HFFc6 (cell line): ENCODE measurements at regions not wholly inside any gene's neighbourhood (a gene's known extent, or its start where the extent isn't known, plus 50 kb on each side); places are given as distances from the start of the nearest gene placed in this dataset.

Experiments used
- DNase-seq: peaks from one replicate; pipeline ENCODE4 v3.0.0-alpha.2; 2018
- H3K27ac Mint-ChIP-seq: 2 replicates; pipeline ENCODE4 v1.8.0; 2020; ENCODE audit warnings: mild to moderate bottlenecking, mixed read lengths
- H3K27me3 Mint-ChIP-seq: 2 replicates; pipeline ENCODE4 v1.8.0; 2021; ENCODE audit warnings: mild to moderate bottlenecking, moderate library complexity, mixed read lengths; ENCODE audit not compliant: insufficient read depth
- H3K36me3 Mint-ChIP-seq: 2 replicates; pipeline ENCODE4 v1.8.0; 2021; ENCODE audit warnings: low read depth, mixed read lengths
- H3K4me1 Mint-ChIP-seq: 2 replicates; pipeline ENCODE4 v1.8.0; 2020; ENCODE audit warnings: low read depth, mixed read lengths
- H3K4me3 Mint-ChIP-seq: 2 replicates; pipeline ENCODE4 v1.8.0; 2020; ENCODE audit warnings: mild to moderate bottlenecking, moderate library complexity, mixed read lengths
- H3K9me3 Mint-ChIP-seq: 2 replicates; pipeline ENCODE4 v1.8.0; 2020; ENCODE audit warnings: mild to moderate bottlenecking, mixed read lengths
- CTCF ChIP-seq: fragments of 200-600 bp; sonication (generic); IDR thresholded peaks from 2 replicates; pipeline ENCODE4 v1.5.0; 2021; ENCODE audit warnings: antibody characterized with exemption, mild to moderate bottlenecking

- H3K4me3 Mint-ChIP-seq: no peak overlapping the region
- no peak overlapping the region for H3K27ac Mint-ChIP-seq
- H3K36me3 Mint-ChIP-seq: no peaks in the 10 kb centered on the region
- no peak for DNase-seq
- peaks cover 7% of the 10 kb centered on the region; the same call in 1 of the 2 replicates for H3K4me1 Mint-ChIP-seq
- H3K9me3 Mint-ChIP-seq: no peaks in the 10 kb centered on the region
- TF ChIP-seq CTCF: no peak
- no peaks in the 10 kb centered on the region; the same call in 1 of the 2 replicates for H3K27me3 Mint-ChIP-seq
Observed at GRCh38 chr15:45794712-45795439, 160.0 kb downstream of the SQOR start.

GRCh38 chr15:45795440-45796069 lies 160.7 kb downstream of the SQOR start:
- TF ChIP-seq CTCF: peak; percentile 81
- peak; percentile 37 for DNase-seq
- H3K4me1 Mint-ChIP-seq: peaks cover 7% of the 10 kb centered on the region; the same call in 1 of the 2 replicates
- H3K9me3 Mint-ChIP-seq: no peaks in the 10 kb centered on the region
- no peaks in the 10 kb centered on the region; the same call in 1 of the 2 replicates for H3K27me3 Mint-ChIP-seq
- no peak overlapping the region for H3K4me3 Mint-ChIP-seq
- H3K36me3 Mint-ChIP-seq: no peaks in the 10 kb centered on the region
- no peak overlapping the region for H3K27ac Mint-ChIP-seq

- Mint-ChIP-seq H3K4me1 (peaks cover 7% of the 10 kb centered on the region; the same call in 1 of the 2 replicates), H3K27ac (no peak overlapping the region), H3K9me3 (no peaks in the 10 kb centered on the region), H3K4me3 (no peak overlapping the region), H3K27me3 (no peaks in the 10 kb centered on the region; the same call in 1 of the 2 replicates), H3K36me3 (no peaks in the 10 kb centered on the region)
- no peak for TF ChIP-seq CTCF
- no peak for DNase-seq
Observed at GRCh38 chr15:45796433-45796832, 161.6 kb downstream of the SQOR start.

- Mint-ChIP-seq H3K36me3 (no peaks in the 10 kb centered on the region), H3K27me3 (no peaks in the 10 kb centered on the region), H3K4me1 (no peaks in the 10 kb centered on the region), H3K27ac (no peak overlapping the region), H3K9me3 (peaks cover 7% of the 10 kb centered on the region; the same call in 1 of the 2 replicates), H3K4me3 (no peak overlapping the region)
- no peak for DNase-seq
- TF ChIP-seq CTCF: no peak
Observed at GRCh38 chr15:45799508-45799907, 164.7 kb downstream of the SQOR start.

- no peaks in the 10 kb centered on the region; the same call in 1 of the 2 replicates for H3K27me3 Mint-ChIP-seq
- H3K9me3 Mint-ChIP-seq: peaks cover 11% of the 10 kb centered on the region
- H3K4me3 Mint-ChIP-seq: no peak overlapping the region
- no peak overlapping the region for H3K27ac Mint-ChIP-seq
- no peak for TF ChIP-seq CTCF
- no peaks in the 10 kb centered on the region for H3K36me3 Mint-ChIP-seq
- no peak for DNase-seq
- no peaks in the 10 kb centered on the region for H3K4me1 Mint-ChIP-seq
Observed at GRCh38 chr15:45801543-45801942, 166.7 kb downstream of the SQOR start.
